ENCODE measurements at regions not wholly inside any gene's neighbourhood (a gene's known extent, or its start where the extent isn't known, plus 50 kb on each side); places are given as distances from the start of the nearest gene placed in this dataset.
A peak's percentile ranks its signal among the peaks of the same experiment; 100 is the strongest.
"Not testable (repeated sequence)": the region's sequence is repeated elsewhere in the genome, so short reads cannot be mapped to it uniquely, and the experiment has no call there.

DNA sequence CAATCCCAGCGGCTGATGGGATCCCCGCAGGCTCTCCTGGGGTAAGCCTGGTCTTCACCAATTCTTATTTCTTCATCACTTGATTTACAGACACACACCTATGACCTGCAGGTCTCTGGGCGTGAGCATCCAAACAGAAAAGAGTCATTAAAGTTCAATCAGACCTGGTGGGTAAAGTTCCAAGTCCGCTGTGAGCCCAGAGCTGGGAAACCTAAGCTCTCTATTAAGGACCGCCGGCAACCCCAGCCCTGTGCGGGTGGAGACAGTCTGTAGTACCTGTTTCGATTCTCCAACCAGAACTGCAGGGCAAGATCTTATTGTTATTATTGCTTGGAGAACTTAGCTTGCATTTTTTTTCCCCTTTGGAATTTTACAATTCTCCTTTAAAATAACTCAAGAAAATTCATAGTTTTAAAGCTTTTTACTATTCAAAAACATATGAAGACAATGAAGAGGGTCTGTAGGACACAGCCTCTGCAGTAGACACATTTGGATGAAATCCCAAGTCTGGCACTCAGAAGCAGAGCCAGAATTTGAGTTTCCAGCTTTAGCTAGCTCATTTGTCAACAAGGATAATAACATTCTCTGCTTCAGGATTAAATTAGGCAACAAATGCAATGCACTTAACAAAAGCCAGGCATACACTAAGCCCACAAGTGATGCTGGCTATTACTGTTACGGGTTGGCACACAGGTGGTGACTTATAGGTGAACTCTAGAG lies 376.4 kb downstream of the INSIG2 start:
- no peak for DNase-seq (ENCODE audit: low spot score)

DNA sequence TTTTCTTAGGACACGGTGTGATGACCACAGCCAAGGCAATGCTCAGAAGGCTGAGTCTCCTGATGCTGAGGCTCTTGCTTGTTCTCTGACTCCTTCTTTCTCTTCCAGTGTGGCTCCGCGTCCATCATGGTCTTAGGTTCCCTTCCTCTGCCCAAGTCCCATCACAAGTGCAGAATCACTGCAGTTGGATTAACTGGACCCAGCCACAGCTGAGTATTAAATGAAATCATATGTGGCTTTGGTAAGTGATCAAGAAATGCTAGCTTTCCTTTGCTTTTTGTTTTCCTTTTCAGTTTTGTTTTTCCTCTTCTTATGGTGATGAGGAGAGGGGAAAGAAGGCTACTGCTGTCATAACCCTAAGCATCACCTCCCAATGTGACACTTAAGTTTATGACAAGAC lies 375.8 kb downstream of the INSIG2 start:
- DNase-seq (ENCODE audit: low spot score): no peak

DNA sequence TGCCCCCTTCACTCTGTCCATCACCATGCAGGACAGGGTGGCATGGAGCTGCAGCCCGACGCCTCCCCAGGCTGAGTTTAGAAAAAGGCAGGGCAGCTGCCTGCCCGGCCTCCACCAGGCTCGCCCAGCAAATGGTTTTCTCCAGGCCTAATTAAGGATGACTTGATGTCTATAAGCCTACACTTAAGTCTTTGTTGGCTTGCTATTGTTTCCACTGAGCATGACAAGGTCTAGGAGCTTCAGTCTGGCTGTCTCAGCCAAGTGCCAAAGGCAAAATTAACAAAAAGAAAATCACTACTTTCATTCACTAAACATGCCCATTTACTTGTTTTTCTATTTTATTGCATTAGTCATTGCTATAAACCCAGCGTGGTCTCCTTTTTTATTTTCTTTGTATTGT lies 372.2 kb downstream of the INSIG2 start:
- DNase-seq (ENCODE audit: low spot score): no peak

DNA sequence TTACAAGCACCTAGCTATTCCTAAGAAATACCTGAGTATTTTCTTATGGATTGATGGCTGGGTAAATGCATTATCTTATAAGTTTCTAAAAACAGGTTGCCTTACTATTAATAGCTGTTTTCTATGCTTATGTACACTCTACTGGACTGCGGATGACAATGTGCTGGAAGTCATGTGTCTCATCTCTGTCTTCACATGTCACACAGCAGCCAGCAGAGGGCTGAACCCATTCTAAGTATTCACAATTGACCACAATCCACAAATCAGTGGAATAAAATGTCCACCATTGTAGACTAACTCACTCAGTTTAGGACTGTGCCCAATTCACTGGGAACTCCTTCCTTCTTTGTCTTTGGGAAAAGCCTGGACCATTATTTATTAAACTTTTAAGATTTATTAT lies 371.2 kb downstream of the INSIG2 start:
- DNase-seq (ENCODE audit: low spot score): no peak

DNA sequence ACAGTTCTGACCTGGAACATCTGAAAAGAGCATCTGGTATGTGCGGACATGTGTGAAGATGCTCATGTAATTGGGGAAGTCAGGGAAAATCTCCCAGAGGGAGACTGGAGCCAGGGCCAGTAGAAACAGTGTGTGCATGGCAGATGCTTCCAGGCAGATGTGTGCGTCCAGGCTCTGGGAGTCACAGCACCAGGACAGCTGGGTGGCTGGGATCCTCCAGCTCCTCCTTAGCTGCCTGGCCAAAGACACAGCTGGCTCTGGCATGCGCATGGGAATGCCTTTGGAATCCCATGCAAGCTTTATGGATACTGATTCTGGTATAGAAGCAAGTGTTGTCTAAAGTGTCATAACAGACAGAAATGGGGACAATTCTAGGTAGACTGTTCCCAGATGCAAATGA lies 369.7 kb downstream of the INSIG2 start:
- DNase-seq (ENCODE audit: low spot score): no peak

DNA sequence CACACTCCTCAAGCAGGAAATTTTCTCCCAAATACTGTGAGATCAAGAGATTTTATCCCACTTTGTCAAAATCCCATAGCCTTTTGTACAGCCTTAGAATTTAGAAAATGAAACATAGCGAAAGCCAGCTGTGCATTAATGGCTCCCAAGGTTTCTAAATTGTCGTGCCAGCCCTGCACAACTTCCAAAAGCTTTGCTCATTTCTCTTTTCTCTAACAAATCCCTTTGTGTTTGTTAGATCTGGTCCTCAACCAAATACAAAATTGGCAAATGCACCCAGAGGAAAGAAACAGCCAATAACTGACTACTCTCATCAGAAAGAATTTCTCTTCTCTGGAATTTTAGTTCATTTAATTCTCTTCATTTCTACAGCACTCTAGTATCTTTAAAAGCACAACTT lies 361.1 kb downstream of the INSIG2 start:
- DNase-seq (ENCODE audit: low spot score): no peak

DNA sequence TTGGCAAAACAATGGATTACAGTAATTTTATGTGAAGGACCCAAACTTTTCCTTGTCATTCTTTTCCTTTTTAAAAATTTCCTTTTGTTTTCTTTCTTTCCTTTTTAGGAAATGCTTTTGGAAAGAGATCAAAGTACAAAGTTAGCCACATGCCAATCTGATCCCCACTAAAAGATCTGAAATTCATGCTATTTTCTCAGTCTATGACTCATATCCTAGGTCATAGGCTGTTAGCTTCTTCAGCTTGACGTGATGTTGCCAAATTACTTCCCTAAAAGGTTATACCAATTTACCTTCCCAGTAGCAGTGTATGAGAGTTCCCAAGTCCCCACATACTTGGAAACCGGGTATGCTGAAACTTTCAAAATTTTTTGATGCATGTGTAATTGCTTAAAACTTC lies 355.3 kb downstream of the INSIG2 start:
- DNase-seq (ENCODE audit: low spot score): peak; percentile 26

DNA sequence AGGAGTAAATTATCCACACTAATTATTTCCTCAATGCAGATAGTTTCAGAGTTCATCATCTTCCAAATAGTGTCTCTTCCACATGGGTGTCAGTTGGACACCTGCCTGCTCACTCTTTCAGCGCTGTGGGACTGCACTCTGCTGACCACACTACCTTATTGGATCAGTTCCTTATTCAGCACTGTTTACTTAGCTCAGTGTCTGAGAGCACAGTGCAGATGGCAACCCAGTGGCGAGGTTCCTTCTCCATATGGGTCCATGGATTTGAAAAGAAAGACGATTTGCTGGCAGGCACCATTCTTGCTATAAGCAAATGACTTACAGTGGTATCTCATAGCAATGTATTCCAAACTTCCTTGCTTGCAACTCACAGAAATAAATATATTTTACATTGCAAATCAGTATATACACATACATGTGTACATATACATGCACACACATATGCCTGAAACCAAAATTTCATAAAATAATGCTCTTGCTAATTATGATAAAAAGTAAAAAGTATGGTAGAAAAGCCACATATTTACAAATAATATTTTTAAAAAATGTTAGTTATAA lies 354.8 kb downstream of the INSIG2 start:
- DNase-seq (ENCODE audit: low spot score): no peak

DNA sequence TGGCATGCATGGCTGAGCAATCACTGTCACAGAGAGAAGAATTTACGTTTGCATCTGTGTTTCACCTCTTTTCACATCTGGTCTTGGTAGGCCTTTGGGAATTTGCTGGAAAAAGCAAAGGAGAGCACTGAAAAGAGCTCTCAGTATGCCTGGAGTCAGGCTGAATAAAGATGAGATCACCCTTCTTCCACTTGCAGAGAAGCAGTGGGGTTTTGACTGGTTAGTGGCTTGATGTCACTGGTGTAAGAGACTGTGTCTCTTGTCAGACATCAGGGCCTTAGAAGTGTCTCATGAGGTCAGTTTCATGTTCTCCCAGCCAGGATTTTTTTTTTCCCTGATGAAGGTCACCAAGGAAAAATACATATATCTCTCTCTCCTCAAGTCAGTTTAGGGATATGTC lies 353.8 kb downstream of the INSIG2 start:
- no peak for DNase-seq (ENCODE audit: low spot score)

DNA sequence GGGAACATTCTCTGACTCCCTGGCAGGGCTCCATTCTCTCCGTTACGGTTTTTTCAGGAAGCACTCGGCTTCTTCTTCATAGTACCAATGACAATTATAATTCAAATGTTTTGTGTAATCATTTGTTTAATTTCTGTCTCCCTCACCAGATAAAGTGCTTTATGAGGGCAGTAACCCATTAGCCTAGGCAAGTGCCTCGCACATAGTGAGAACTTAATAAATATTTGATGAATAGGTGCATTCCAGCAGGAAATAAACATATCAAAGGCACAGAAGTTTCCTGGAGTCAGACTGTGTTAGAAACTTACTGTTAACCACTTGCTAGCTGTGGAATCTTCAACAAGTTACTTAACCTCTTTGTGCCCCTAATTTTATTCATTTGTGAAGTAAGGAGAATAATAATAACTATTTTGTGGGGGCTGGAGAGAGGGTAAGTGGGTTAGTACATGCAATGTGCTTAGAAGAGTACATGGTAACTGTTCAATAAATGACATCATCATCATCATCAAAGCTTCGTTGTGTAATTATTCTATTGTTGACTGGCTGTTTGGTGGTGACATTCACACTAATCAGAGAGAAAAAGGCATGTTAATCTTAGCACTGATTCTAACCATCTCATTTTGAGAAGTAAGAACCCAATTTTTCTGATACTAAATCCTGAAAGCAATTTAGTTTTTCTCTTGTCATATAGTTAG lies 352.3 kb downstream of the INSIG2 start:
- DNase-seq (ENCODE audit: low spot score): no peak

DNA sequence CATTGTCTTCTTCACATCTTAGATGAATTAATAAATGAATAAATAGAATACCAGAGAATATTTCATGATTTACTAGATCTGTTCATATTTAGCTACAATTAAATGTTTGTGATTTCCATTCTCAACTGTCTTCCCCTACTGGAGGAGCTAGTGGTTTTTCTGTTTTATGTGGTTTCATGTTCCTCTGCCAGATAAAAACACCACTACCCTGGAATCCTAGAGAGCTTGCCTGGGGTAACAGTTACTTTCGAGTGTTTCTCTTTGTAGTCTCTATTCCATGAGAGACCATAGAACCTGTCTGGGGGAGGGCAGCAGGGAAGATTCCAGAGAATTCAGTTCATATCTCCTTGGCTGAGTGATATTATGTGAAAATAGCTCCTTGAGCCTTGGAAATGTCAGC lies 349.2 kb downstream of the INSIG2 start:
- DNase-seq (ENCODE audit: low spot score): no peak

DNA sequence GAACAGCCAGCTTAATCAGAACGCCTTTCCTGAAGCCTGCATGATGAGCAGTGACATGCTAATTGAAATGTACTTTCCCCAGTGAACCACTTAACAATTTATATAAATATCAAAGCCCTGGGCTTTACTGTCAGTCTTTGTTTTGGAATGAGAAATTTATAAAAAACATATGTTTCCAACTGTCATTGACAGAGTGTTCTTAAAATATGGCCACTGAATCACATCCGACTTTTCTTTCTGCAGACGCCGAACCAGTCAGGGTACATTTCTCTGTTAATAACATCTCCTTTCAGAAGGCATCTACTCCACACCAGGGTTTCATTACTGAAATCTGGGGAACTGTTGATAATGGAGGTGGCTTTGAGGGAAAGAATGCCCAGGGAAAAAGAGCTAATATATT lies 343.7 kb downstream of the INSIG2 start:
- no peak for DNase-seq (ENCODE audit: low spot score)

DNA sequence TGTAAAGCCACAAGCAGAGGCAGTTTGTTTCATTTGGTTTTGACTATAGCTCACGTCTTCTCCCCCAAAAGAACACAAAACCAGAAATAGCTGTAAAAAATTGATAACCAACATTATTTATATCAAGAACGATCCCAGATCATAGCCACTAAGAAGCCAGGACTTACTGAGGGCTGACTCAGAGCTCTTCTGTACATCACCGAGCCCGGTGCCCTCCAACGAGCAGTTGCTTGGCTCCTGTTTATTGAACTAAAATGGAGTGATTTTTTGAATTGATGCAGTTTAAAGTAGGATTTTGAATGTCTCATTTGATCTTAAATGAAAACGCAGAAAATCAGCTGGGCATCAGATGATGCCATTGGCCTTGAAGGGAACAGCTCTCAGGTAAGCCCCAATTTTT lies 343.3 kb downstream of the INSIG2 start:
- DNase-seq (ENCODE audit: low spot score): no peak

DNA sequence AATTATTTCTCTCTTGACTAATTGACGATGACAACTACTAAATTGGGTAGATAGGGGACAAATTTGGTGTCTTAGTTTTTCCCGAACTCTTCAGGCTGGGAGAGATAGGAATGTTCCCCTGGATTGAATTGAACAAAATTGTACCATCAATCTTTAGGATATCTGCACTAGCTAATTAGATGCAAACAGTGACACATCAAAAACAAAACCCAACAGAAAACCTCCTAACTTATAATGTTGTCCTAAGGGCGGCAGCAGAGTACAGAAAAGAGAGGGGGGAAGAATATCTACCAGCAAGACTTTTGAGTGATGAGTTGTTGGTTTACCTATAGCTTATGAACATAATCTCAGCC lies 342.9 kb downstream of the INSIG2 start:
- no peak for DNase-seq (ENCODE audit: low spot score)

DNA sequence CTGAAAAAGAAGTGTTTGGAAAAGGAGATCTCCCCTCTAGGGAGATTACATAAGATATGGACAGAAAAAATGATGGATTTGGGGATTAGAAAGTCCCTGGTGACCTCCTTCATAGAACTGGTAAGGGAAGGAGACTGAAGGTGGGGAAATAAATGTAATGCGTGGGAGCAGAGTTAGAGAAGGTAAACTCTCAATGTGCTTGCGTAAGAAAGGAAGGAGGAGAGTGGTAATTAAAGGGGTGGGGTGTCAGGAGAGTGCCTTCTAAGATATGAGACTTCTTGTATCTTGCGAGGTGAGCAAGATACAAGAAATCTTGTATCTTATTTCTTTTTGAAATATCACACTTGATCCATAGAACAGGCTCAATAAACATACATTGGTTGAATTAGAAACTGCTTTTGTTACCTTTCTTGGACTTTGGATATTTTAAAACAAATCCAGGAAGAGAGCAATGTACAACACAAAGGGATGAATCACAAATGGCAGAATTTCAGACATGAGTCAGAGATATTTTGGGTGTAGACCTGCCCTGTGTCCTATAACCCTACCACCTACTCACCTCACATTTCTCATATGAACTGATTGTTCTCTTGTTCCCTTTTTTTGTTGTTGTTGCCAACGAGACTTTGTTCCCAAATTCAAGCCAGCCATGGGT lies 342.4 kb downstream of the INSIG2 start:
- peak; percentile 9 for DNase-seq (ENCODE audit: low spot score)

DNA sequence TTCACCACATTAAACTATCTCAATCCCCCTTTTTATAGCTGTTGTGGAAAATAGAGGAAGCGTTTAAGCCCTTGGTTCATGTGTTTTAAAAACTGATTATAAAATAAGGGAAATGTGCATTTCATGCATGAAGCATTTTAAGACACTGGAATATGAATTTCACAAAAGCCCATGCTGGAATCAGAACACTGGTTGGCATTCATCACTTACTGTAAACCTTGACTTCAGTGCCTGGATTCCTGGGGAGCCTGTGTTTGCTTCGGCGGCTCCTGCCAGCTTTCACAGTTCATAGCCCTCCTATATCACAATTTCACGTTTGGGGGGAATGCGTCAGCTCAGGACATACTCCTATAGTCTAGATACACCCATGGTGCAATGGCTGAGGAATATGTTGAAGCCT lies 336.9 kb downstream of the INSIG2 start:
- DNase-seq (ENCODE audit: low spot score): no peak

DNA sequence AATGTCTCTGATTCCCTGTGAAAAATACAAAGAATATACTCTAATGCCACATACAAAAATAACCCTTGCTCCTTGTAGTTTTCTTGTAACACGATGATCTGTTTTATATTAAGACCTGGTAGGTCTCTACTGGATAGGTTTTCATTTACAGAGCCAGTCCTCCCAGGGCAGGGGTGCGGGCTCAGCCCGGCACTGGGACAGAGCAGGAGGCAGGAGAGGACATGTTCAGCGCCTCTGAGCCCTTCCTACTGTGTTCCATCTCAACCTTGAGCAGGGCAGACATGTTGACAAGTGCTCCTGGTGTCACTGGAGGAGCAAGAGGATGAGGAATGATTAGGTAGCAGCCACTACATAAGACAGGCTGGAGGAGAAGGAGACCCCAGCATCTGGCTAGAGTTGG lies 335.5 kb downstream of the INSIG2 start:
- no peak for DNase-seq (ENCODE audit: low spot score)

DNA sequence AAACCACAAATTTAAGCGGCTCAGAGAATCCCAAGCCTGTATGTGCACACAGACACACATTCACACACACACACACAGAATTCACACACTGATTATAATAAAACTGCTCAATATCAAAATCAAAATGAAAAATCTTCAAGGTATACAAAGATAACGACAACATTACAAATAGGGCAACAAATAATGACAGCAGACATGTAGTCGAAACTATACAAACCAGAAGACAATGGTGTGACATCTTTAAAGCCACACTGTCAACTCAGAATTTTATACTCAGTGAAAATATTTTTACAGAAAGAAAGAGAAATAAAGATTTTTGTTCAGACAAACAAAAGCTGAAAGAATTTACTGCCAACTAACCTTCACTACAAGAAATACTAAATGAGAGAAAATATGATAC lies 333.4 kb downstream of the INSIG2 start:
- DNase-seq (ENCODE audit: low spot score): no peak

DNA sequence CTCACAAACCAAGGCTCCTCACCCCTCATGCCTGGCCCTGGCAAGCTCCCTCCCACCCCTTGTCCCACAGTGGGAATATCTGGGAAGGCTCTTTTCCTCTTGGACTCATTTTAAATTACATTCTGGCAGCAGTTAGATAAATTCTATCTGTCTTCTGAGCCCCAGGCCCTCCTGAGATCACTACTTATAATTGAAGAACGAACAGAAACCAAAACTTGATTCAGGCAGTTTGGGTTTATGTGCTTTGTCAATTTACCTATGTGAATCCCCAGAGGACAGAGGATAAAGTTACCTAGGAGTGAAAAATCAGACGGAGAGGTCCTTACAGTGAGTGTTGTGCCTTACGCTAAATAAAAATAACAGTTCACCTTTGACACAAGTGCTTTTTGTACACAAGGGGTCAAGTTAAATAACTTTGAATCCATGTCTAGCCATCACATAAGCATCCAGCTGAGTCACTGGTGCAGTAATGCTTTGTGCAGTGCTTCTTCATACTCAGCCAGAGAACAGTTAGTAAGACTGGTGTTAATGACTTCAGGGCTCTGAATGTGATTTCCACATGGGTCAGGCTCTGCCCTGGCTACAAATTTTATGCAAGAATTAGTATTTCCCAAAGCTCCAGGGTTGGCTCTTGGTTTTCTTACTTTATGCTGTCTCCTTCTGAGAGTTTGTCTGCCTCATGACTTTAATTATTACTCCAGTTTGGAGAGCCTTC lies 329.3 kb downstream of the INSIG2 start:
- peak; percentile 29 for DNase-seq (ENCODE audit: low spot score)

DNA sequence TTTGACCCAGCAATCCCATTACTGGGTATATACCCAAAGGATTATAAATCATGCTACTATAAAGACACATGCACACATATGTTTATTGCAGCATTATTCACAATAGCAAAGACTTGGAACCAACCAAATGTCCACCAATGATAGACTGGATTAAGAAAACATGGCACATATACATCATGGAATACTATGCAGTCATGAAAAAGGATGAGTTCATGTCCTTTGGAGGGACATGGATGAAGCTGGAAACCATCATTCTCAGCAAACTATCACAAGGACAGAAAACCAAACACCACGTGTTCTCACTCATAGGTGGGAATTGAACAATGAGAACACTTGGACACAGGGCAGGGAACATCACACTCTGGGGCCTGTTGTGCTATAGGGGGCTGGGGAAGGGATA lies 326.9 kb downstream of the INSIG2 start:
- not testable (repeated sequence) for DNase-seq (ENCODE audit: low spot score)

DNA sequence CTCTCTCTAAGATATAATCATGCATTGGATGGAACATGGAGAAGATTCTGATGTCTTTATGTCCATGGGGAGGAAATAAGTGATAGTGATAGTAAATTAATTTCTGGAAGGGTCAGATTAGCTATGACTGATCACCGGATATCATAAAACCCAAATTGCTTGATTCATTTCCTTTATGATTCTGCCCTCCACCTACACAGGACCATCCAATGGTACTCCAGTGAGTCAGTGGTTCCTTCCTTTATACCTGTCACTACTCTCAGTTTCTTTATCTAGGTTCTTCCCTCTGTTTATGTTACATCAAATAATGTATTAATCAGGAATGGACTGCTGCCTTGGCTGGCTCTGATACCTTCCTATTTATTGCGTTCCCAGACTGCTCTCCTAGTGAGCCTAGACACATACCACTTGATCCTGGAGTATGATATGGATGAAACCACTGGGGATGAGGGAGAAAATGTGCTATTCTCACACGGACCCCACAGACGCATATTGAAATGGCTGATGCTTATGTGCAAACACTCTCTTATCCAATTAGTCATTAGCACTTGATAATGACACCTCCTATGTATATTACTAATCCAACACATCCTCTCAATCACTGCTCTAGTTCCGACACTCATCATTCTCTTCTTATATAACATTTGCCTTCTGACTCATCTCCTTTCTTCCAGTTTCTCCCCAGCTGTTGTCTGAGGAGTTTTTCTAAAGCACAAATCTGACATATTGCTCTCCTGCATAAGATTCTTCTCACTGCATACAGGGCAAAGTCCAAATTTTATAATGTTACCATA lies 315.6 kb downstream of the INSIG2 start:
- DNase-seq (ENCODE audit: low spot score): no peak

DNA sequence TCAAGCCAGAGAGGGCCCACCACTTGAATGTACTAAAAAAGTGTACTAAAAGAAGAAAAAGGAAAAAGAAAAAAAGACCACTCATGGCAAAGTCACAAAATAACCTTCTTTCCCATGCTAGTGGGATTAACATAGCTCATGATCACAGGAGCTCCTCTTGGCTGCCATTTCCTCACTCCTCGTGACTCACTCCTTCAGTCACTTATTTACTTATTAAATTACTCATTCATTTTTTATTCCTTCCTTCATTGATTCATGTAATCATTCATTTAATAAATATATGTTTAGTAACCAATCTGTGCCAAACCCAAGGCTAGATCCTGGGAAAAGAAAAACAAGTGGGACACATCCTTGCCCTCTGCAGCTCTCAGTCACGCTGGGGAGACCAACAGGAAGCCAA lies 300.5 kb downstream of the INSIG2 start:
- DNase-seq (ENCODE audit: low spot score): peak; percentile 50
